HUDEP-2 (cell line): ENCODE measurements at regions not wholly inside any gene's neighbourhood (a gene's known extent, or its start where the extent isn't known, plus 50 kb on each side); places are given as distances from the start of the nearest gene placed in this dataset.
"Not testable (repeated sequence)": the region's sequence is repeated elsewhere in the genome, so short reads cannot be mapped to it uniquely, and the experiment has no call there.

Experiments
- DNase-seq, 76 experiments: peaks; one replicate each; lab custom pipeline; 2025; ENCODE audit not compliant: unreplicated experiment in 76 of 76; lab: John Stamatoyannopoulos, UW

DNA sequence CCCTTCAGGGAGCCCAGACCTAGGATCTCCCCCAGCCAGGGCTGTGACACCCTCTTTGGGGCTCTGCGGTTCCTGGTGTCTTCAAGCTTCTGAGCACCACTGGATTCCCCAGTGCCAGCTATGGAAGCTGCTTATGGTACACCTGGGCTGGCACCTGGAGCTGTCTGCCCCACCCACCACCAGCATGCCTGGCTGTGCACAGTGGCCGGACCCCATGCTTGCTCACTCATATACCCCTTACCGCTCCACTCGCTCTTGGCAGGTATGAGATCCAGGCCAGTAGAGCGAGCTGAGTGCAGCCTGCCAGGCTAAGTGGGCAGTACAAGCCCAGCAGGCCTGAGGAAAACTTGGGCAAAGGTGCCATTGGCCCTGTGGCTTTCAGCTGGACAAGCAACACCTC is 114.0 kb downstream of the DACT1 start:
- no peak for DNase-seq

DNA sequence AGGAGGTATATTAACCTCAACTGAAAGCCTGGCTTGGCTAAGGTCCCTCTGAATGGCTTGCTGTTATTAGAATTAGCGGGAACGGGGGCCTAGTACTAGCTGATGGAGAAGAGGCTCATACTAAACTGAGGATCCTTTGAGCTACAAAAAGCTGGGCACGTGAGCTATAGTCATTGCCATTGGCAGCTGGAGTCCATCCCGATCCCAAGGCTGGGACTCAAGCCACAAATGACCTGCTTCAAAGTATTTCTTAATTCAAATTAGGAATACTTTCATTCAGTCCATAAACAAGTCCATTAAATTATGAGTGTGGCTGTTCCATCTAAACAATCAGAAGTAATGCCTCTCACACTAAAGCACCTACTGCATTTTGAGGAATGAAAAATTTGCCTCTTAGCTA is 114.5 kb downstream of the DACT1 start:
- DNase-seq, result no peak

DNA sequence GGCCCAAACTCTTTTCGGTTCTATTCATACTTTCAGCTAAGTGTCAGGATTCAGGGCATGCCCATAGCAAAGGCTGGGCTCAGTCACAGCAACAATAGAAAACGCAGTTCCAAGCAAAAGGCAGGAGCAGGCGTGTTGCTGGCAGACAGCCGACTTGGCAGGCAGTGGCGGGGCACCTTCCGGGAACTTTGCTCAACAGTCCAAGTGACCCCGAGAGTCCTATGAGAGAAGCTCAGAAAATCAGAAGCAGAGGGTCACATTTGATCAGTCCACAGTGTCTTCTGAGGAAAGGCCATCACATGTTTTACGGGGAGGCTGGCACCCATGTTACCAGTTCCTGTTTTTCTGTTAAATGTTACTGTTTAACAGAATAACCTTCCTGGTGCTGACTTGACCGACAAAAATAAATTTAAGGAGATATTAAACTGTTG is 115.0 kb downstream of the DACT1 start:
- peak in 6 of 76 experiments; percentile 3 to 11 (median 8) for DNase-seq

DNA sequence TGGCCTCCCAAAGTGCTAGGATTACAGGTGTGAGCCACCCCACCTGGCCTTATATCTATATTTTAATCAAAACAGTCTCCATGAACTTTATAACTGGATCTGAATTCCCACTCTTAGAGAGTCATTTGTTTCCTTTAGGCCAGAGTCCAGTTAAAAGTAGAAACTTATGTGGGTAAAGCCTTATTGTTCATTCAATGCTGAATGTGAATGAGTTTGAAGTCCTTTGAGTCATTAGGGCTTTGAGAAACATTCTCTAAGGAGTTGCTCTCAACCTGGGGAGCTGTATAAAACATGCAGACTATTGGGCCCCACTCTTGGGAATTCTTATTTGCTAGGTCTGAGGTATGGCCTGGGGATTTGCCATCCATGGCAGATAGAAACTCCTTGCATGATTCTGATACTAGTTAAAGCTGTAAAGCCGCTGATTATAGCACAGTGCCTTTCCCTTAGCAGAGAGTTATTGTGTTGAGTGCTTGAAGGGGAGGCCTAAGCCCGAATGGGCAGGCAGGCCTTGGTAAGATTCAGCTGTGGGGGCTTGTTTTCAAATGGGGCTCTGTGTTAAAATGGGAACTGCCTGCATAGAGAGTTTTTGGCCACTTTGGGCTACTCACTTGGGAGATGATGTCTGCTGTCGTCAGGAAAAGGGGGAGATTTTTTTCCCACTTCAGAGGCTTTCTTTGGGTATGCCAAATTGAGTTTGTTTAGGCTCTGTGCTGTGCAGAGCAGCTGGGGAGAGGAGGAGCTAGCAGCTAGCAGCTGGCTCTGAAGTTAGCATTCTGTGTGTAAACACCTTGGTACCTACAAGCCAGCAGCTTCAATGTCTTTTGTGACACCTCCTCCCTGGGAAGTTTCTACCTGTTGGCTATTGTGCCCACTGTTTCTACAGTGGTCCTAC is 117.5 kb downstream of the DACT1 start:
- no peak for DNase-seq

DNA sequence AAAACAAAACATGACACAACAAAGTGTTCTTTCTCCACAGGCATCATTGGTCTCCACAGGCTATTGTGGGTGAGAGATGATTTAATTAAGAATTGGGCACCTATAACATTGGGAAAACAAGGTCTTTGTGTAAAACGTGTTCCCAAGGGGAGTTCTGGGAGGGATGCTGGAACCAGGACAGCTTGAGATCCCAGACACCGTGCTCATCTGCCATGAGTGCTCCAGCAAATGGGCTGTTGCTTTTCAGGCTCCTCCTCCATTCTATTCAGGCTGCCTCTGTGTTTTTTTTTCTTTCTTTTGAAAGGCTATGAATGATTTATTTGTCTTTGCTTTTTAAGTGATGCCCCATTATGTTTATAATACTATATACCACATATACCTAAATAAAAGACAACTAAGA is 122.4 kb downstream of the DACT1 start:
- DNase-seq, result no peak

DNA sequence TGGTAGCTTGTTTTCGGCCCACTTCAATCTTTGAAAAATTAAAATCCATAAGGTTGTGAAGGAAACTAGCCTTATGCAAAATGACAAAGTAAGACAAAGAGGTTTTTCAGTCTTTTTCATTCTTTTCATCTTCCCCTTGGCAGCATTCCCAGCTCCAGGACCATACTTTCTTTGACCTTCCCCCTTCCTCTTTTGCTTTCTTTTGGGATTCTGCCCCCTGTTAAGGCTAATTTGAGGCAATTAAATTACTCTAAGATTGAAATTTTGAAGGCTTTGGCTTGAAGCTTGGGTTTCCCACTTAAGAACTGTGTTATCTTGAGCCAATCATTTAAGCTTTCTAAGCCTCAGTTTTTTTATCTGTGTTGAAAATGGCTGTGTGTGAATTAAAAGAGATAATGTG is 124.9 kb downstream of the DACT1 start:
- DNase-seq, result no peak

DNA sequence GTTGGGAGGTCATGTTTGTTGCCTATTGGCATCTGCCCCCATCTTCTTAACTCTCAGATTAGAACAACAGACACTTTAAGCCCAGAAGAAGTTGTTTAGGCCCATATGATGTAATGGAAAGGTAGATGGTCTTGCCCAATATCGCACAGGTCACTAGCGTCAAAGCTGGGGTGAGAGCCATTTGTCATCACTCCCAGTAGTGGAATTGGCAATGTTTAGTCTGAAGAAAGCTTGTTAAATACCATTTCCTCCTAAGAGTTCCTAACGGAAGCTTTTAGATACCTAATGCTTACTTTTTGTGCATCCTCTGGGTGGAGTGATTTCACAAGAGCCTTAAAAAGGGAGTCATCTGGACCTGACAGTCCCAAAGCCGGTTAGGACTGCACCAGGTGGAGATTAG is 125.4 kb downstream of the DACT1 start:
- no peak for DNase-seq

DNA sequence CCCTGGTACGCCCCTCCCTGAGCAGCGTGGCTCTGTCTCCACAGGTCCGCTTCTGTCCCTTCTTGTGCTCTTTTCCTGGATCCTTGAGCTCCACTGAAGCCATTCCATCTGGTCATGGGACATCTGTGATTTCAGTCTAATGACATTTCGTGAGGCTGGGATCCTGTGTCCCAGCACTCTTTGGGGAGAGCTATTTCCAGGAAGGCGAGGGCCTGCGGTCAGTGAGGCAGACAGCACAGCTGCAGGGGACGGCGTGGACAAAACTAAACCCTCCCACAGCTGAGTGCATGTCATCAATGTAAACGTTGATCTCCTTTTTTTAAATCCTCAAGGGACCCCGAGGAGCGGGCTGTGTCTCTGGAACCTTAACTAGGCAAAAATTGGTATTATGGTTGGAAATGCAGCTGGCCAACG is 127.7 kb downstream of the DACT1 start:
- no peak for DNase-seq

DNA sequence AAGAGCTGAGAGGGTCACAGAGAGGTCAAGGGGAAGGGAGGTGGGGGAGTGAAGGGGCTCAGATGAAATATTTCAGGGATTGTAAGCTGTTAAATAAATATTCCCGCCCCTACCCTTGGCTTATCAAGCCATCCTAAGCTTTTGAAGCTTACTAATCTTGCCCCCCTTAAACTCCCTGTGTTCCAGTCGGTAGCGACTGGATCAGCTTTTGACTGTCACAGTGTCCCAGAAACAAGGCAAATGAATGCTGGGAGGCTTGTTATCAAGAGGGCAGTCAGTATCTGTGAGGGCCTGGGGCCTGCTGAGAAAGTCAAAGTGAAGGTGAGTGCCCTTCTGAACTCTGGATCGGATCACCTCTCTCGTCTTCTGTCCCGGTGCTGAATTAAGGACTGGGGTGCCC is 128.1 kb downstream of the DACT1 start:
- no peak for DNase-seq

DNA sequence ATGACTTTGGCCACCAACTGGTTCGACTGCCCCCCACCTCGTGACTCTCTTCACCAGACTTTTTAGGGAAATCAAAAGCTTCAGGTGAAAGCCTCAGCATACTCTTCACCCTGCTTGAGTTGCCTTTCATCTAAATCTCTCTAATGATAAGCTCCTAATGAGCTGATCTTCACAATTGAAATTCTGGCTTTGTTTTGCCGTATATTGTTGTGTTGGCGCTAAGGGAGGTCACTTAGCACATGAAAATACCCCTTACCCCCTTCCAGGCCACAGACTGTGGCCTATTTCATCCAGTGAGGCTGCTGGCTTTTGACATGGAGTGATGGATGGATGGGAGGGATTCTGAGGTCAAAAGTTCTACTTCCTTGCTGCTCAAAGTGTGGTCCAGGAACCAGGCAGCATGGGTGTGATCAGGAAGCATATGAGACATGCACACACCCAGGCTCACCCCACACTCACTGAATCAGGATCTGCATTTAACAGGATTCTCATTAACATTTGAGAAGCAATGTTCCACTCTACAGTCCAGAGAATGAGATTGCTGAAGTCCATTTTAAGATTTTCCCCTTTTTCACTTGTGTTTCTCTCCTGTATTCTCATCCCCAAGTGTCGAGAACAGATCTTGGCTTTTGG is 131.4 kb downstream of the DACT1 start:
- DNase-seq, result no peak

DNA sequence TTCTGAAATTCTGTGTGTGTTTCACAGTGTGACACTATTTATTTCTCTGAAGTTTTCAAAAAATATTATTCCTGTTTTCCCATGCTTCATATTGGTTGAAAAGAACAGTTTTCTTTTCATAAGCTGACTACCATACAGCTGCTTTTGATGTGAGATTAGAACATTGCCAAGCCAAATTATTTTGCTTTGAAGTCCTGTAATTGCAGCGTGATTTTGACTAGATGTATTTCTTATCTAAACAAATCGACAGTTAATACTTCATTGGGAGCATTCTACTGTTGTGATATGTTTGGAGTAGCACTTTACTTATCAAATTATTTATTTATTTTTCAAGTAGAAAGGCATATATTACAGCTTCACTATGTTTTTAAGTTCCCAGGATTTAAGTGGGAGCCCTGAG is 132.0 kb downstream of the DACT1 start:
- no peak for DNase-seq

DNA sequence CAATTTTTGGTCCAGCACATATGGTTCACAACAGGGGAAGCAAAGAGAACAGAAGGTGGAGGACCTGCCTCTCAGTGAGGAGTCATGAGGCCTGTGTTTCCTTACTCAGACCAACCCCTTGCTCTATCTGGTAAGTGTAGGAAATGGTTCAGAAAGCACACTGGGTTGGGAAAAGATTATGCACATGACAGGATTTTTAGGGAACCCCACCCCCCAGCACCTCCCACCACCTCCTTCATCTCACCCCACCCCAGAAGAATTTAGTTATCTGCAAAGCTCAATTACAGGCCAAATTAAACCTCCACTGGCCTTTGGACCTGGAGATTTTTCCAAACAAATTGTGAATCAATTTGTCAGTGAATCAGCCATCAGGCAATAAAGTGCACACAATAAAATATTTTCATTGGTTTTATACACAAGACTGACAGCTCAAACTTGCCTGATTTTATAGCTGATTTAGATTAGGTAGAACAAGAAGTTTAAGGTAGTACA is 132.8 kb downstream of the DACT1 start:
- DNase-seq, result no peak

DNA sequence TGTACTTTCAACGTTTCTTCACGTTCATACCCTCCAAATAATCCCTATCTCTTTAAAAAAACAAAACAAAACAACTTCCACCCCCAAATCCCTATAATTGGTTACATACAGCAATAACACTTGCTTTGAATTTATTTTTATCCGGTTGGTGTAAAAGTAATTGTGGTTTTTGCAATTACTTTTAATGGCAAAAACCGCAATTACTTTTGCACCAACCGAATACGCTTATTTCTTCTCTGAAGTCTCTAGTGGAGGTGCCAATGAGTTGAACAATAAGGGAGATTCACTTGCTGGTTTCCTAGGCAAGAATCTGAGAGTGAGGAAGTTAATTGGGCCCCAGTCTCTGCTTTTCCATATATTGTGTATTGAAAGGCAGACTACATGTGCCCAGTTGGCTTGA is 133.3 kb downstream of the DACT1 start:
- no peak for DNase-seq

DNA sequence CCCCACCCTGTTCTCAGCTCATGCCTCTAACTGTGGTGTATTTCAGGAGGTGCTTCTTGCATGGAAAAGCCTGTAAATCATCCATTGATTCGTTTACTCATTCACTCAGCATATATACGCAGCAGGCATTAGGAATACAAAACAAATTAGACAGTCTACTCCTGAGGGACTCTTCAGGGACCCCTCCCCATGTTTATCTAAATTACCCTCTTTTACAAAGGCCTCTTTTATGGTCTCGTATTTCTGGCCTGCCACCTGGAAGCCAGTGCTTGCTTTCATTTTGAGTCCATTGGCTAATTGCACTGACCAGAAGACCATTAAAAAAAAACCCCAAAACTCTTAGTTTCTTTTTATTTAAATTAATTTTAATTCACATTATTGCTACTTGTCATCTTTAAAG is 134.4 kb downstream of the DACT1 start:
- no peak for DNase-seq

DNA sequence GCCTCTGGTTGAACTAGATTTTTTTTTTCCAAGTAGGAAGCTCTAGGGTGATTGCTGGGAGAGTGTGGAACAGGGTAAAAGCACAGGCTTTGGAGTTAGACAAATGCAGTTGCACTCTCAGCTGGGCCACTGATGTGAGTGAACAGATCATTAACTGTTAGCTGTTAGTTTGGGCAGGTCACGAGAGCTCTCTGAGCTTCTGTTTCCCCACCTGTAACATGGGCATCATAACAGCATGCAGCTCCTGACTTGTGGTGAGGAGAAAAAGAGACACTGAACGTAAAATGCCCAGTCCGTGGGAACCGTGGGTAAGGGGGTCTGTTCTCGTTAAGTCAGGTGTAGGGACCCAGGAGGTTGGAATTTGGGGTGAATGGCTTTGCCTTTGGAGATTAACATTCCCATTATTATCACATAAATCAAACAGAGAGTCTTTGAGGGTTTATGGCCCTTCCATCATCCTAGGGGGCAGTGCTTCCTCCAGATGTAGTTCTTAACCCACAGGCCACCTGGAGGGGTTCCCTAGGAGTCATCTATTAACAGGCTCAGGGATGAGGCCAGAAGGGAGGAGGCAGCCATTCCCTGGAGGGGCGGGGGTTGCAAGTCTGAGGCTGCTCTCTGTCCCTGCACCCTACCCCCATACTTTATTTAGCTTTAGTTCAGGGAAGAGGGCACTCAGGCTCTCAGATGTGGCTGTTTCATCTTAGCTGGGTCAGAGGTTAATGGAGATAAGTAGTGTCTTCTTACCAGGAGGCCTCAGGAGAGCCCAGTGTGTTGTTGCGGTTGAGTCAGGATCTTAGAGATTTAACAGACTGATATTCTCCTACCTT is 135.2 kb downstream of the DACT1 start:
- no peak for DNase-seq

DNA sequence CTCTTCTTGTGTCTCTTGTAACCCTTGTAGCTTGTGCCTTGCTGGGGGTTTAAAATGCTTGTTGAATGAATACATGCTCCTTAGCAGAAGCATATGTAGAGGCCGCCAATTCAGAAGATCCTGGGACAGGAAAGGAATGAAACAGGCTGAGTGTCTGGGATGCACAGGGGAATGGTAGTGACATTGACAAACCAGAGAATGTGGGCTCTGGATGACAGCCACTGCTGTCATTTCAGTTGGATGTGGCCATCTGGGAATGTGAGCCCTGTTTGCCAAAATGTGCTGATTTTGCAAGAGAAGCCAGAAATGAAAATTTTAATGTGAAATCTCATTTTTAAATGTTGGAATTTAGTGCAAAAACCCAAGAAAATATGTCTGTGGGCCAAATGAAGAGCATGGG is 136.8 kb downstream of the DACT1 start:
- DNase-seq, result no peak

DNA sequence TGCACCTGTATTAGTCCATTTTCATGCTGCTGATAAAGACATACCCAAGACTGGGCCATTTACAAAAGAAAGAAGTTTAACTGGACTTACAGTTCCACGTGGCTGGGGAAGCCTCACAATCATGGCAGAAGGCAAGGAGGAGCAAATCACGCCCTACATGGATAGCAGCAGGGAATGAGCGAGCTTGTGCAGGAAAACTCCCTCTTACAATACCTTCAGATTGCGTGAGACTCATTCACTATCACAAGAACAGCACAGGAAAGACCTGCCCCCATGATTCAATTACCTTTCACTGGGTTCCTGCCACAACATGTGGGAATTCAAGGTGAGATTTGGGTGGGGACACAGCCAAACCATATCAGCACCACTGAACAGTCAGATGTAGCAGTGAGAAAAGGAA is 137.4 kb downstream of the DACT1 start:
- not testable (repeated sequence) for DNase-seq

DNA sequence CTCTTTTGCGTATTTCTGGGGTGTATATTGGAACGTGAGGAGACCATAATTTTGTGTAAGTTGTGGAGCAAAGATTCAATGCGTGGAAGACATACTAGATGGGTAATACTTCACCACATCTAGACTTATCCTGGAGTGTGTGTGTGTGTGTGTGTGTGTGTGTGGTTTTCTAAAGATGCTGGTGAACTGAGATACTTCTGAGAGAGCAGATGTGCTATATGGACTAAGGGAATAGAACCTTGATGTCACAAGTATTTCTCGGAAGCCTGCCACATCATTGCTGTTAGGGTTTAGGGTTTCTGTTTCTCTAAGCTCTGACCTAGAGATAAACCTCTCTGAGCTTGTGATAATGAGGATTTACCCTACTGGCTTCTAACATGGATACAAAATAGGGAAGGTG is 138.8 kb downstream of the DACT1 start:
- DNase-seq, result no peak

DNA sequence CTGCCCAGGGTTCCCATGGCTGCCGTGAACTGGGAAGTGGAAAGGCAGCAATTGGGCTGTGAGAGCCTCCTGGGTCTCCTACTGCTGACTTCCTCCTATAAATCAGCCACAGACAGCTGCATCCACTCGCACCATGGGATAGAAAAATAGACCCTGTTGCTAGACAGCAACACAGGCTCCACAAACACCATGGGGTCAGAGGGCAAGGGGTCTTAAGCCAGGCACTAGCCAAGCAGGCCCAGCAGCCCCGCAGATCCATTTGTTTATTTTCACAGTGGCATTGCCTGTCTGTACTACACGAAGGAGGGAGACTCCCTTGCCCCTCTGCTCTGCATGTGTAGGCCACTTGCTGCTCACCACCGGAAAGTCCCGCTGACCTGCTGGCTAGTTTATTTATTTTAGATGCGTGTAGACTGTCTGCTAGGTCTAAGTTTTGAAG is 139.8 kb downstream of the DACT1 start:
- no peak for DNase-seq

DNA sequence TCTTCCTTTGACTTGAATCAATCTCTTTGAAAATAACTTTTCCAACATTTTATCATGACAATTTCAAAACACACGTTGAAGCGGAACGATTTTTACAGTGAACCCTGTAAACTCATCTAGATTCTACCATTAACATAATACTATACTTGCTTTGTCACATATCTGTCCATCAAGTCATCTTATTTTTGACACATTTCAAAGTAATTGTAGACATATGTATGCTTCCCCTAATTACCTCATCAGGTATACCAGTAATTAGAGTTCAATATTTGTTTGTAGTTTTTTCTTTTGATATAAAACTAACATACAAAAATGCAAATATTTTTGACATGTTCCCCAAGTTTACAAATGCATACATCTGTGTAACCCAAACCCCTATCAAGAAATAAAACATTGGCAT is 140.4 kb downstream of the DACT1 start:
- DNase-seq, result no peak

DNA sequence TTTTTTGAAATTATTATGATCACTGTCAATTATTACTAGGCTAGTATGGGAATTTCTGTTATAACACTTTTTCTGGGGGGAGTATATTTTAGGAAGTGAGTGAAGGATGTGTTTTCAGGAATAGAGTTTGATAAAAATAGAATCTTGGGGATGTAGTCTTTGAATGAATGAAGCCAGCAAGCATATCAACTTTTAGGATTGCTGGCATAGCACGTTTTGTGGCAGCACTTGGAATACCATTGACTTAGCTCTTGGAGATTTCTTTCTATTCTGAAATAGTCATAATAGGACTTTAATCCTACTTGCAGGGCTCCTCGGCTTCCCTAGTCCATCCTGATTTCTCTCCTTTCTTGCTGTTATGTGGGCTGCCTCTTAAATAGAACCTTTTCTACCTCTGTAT is 141.6 kb downstream of the DACT1 start:
- DNase-seq, result no peak
